GM10248 (cell line): ENCODE measurements at regions not wholly inside any gene's neighbourhood (a gene's known extent, or its start where the extent isn't known, plus 50 kb on each side); places are given as distances from the start of the nearest gene placed in this dataset.

Source experiments
- CTCF ChIA-PET: fragments of 300-600 bp; sonication (Branson Sonifier 250); formaldehyde crosslinking; extraction: SDS; loops from one replicate; lab custom pipeline; 2021; ENCODE audit warnings: antibody characterized with exemption; lab: Yijun Ruan, JAX
- POLR2A ChIA-PET: fragments of 350-650 bp; sonication (Branson Sonifier 250); formaldehyde crosslinking; extraction: SDS; loops from one replicate; lab custom pipeline; 2020; ENCODE audit warnings: antibody characterized with exemption; lab: Yijun Ruan, JAX
- DNase-seq: peaks from one replicate; pipeline ENCODE4 v3.0.0; 2012; ENCODE audit errors: extremely low spot score
- TF ChIP-seq, protein P1 (sequence below): IDR thresholded peaks from 2 replicates; pipeline ENCODE4 v1.5.1; 2012; ENCODE audit warnings: mild to moderate bottlenecking, low read depth; ENCODE audit errors: extremely low read depth, missing control alignments, control extremely low read depth

DNA sequence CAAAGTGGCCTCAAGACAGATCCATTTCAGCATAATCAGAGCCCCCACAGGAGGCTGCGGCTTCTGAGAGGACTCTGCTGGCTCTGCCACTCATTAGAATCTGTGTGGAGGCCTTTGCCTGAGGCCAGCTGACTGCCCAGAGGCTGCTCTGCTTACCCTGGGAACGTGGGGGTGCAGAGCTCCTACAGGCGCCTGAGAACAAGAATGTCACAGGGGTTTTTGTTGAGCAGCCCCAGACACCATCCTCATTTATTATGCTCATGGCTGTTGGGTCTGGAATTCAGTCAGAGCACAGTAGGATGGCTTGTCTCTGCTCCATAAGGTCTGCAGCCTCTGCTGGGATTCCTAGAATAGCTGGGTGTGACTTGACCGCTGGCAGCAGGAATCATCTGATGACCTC lies 101.8 kb upstream of the GDF10 start:
- no peak for DNase-seq
- ChIA-PET POLR2A (no interaction called here), CTCF (no interaction called here)
- TF ChIP-seq, protein P1, sequence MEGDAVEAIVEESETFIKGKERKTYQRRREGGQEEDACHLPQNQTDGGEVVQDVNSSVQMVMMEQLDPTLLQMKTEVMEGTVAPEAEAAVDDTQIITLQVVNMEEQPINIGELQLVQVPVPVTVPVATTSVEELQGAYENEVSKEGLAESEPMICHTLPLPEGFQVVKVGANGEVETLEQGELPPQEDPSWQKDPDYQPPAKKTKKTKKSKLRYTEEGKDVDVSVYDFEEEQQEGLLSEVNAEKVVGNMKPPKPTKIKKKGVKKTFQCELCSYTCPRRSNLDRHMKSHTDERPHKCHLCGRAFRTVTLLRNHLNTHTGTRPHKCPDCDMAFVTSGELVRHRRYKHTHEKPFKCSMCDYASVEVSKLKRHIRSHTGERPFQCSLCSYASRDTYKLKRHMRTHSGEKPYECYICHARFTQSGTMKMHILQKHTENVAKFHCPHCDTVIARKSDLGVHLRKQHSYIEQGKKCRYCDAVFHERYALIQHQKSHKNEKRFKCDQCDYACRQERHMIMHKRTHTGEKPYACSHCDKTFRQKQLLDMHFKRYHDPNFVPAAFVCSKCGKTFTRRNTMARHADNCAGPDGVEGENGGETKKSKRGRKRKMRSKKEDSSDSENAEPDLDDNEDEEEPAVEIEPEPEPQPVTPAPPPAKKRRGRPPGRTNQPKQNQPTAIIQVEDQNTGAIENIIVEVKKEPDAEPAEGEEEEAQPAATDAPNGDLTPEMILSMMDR, result no peak

DNA sequence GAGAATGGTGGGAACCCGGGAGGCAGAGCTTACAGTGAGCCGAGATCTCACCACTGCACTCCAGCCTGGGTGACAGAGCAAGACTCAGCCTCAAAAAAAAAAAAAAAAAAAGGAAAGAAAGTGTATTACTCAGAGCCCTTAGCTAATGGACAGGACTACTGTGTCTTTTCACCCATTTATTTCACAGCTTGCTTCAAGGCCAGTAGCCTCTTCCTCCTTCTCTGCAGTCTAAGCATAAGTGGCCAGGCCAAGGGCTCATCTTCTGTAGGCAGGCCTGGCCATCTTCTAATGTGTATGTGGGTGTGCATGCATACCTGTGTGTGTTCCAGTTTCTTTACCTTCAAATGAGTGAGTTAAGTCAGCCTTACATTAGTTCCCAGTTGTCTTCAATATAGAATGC lies 94.8 kb upstream of the GDF10 start:
- CTCF ChIA-PET, result interaction anchor here (0.7 kb wide), 1 partner anchor 11 kb away, joined by 3 read pairs; no protein-coding TSS in a partner anchor
- no peak for DNase-seq
- POLR2A ChIA-PET, result no interaction called here
- TF ChIP-seq, protein P1, result no peak

DNA sequence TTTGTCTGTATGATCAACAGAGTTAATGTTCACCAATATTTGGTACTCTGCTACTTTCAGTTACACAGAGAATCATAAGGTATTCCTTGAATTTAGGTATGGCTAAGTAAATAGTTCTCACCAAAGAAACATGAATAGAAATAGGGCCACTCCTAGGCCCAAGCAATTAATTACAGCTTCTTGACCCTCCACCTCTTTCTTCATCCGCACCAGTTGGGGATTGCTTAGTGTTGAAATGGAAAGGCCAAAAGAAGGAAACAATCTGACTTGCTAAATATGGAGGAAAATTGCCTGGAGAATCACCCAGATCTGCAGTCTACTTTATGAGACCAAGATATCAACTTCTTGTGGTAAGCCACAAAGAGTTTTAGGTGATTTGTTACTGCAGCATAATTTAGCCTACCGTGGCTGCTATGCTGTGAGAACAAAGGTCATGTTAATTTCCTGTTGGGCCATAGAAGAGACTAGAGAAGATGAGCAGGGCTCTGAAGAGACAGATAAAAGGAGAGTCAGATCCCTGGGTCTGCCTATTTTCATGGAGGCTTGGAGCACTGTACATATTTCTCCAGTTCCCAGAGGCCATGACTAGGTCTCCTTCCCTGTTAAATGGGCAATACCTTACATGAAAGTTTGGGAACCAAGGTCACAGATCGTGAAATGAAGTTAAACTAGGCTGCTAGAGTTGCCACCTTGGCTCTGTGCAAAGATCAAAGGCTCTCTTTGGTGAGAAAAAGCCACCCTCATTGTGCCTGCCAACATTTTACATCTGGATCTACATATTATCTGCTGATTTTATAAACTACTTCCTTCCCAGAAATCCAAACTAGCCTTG lies 93.3 kb upstream of the GDF10 start:
- no peak for DNase-seq
- TF ChIP-seq, protein P1, result no peak
- CTCF ChIA-PET, result interaction anchor here (0.8 to 1.7 kb wide), 3 partner anchors 18 to 159 kb away, joined by 3 to 5 read pairs (median 3); no protein-coding TSS in a partner anchor
- POLR2A ChIA-PET, result no interaction called here

DNA sequence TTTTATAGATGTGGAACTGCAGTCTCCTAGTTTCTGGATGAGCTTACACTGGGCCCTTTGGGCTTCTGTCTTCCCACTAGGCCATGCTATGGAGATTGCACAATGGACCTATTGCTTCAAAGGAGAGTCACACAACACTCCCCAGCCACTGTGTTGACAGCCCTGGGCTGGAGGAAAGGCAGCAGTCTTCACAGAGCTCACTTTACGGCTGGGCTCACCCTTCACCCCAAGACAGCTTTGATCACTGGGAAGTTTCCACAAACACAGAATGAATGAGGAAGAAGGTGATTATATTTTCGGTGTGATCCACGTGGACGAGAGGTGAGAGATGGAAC lies 92.7 kb upstream of the GDF10 start:
- DNase-seq, result no peak
- ChIA-PET CTCF (interaction anchor here (1.1 to 1.7 kb wide), 3 partner anchors 12 to 32 kb away, joined by 3 to 5 read pairs (median 3); no protein-coding TSS in a partner anchor), POLR2A (no interaction called here)
- TF ChIP-seq, protein P1, result no peak

DNA sequence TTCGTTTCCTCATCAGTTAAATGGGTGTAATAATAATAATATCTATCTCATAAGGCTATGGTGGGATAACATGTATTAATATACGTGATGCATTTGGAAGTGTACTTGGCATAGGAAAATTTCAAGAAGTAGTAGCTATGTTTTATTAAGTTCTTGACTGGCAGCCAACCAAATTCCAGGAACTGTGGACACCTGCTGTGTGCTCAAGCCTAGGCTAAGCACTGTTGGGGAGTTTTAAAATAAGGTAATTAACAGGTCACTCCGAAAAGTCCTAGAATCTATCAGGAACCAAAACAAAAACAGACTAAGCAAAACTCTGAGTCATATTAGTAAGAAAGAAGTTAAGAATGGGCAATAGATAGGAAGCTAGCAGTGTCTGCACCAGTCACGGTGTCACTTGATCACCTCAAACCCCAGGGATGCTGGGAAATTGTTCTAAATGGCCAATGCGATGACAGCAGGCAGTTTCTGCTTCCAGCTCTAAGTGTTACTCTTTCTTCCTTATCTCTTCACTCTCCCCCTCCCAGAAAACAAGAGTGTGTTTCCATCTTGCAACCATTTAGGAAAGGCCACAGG lies 92.0 kb upstream of the GDF10 start:
- ChIA-PET CTCF (interaction anchor here (1.1 to 1.7 kb wide), 2 partner anchors 12 to 17 kb away, joined by 3 to 5 read pairs; no protein-coding TSS in a partner anchor), POLR2A (no interaction called here)
- TF ChIP-seq, protein P1, result no peak
- DNase-seq, result no peak

DNA sequence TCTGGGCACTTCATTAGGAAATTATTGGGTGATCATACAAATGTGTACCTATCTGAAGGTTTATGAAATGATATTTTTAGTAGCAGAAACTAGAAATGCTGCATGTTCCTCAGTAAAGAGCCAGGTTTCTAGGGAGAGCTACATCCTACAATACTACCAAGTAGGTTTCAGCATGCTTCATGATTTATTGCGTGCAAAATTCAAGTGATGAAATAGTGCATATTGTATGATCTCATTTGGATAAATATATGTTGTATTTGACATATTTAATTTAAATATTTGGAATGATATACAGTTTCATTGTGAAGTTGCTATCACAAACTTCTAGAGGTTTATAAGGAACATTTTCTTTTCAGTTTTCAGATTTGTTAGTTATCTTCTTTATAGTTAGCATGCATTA lies 90.5 kb upstream of the GDF10 start:
- CTCF ChIA-PET, result no interaction called here

More for the DNA sequence above, 90.5 kb upstream of the GDF10 start:
- TF ChIP-seq, protein P1, result no peak
- DNase-seq, result no peak
- POLR2A ChIA-PET, result no interaction called here
